H1 (cell line): ENCODE measurements at regions not wholly inside any gene's neighbourhood (a gene's known extent, or its start where the extent isn't known, plus 50 kb on each side); places are given as distances from the start of the nearest gene placed in this dataset.

Experiments used
- CTCF ChIA-PET: fragments of 300-600 bp; sonication (Branson Sonifier 250); formaldehyde crosslinking; loops from one replicate; lab custom pipeline; 2021; ENCODE audit not compliant: partially characterized antibody; lab: Charles Lee
- POLR2A ChIA-PET: fragments of 300-600 bp; sonication (Branson Sonifier 250); formaldehyde crosslinking; loops from one replicate; lab custom pipeline; 2021; ENCODE audit warnings: inconsistent platforms; ENCODE audit not compliant: partially characterized antibody; lab: Charles Lee
- DNase-seq, 2 experiments: peaks; one replicate each; pipeline versions ENCODE4 v3.0.0 to v3.0.0-alpha.2; 2010 to 2022; ENCODE audit warnings: low spot score in 2 of 2, low read depth in 1 of 2, mixed read lengths in 1 of 2
- FAIRE-seq: peaks from 2 replicates; lab custom pipeline; 2011; peaks lifted over from hg19 to GRCh38; lab: Jason Lieb, UNC
- H2AFZ ChIP-seq: 2 replicates; pipeline ENCODE4 v1.8.1; 2012; ENCODE audit warnings: low read length, inconsistent platforms
- H2AK5ac ChIP-seq: 2 replicates; pipeline ENCODE4 v1.6.1; 2013; ENCODE audit warnings: low read depth, low read length
- H2BK120ac ChIP-seq: replicated peaks from 2 replicates; pipeline ENCODE3; 2013; ENCODE audit warnings: low read depth, low read length, inconsistent platforms
- H2BK12ac ChIP-seq: 2 replicates; pipeline ENCODE4 v1.6.1; 2013; ENCODE audit warnings: low read depth, low read length
- H2BK15ac ChIP-seq: 2 replicates; pipeline ENCODE4 v1.6.1; 2013; ENCODE audit warnings: low read length
- H2BK20ac ChIP-seq: 2 replicates; pipeline ENCODE4 v1.6.1; 2013; ENCODE audit warnings: low read length
- H2BK5ac ChIP-seq: 2 replicates; pipeline ENCODE4 v1.6.1; 2013; ENCODE audit warnings: low read depth, low read length
- H3K14ac ChIP-seq: 2 replicates; pipeline ENCODE4 v1.6.1; 2013; ENCODE audit warnings: inconsistent platforms; ENCODE audit not compliant: insufficient read length
- H3K18ac ChIP-seq: 2 replicates; pipeline ENCODE4 v1.6.1; 2013; ENCODE audit warnings: low read length; ENCODE audit errors: extremely low read depth
- H3K23ac ChIP-seq: 2 replicates; pipeline ENCODE4 v1.6.1; 2013; ENCODE audit warnings: inconsistent platforms; ENCODE audit not compliant: insufficient read length
- H3K23me2 ChIP-seq: 2 replicates; pipeline ENCODE4 v1.6.1; 2013; ENCODE audit warnings: low read depth, low read length
- H3K27ac ChIP-seq: 2 replicates; pipeline ENCODE4 v1.6.1; 2011; ENCODE audit warnings: low read depth, low read length, inconsistent platforms
- H3K27me3 ChIP-seq, 4 experiments: replicated peaks in 1 of 4; 1 replicate in 1 of 4; 2 replicates in 3 of 4; pipeline versions ENCODE4 v1.6.1 to v1.8.1; 2011 to 2013; ENCODE audit warnings: low read length in 3 of 4, mild to moderate bottlenecking in 3 of 4, inconsistent platforms in 2 of 4, mixed read lengths in 2 of 4, moderate library complexity in 1 of 4; ENCODE audit not compliant: control insufficient read depth in 3 of 4, insufficient read depth in 3 of 4; ENCODE audit errors: extremely low read depth in 1 of 4
- H3K36me3 ChIP-seq, 4 experiments: 2 replicates each; pipeline versions ENCODE4 v1.6.1 to v1.8.1; 2011 to 2013; ENCODE audit warnings: mild to moderate bottlenecking in 4 of 4, low read length in 3 of 4, moderate library complexity in 2 of 4, control low read depth in 1 of 4, inconsistent platforms in 1 of 4; ENCODE audit not compliant: insufficient read depth in 4 of 4, control insufficient read depth in 2 of 4
- H3K4ac ChIP-seq: replicated peaks from 2 replicates; pipeline ENCODE3; 2013; ENCODE audit warnings: low read length, low read depth, mixed read lengths, inconsistent platforms; ENCODE audit not compliant: insufficient read length
- H3K4me1 ChIP-seq, 4 experiments: replicated peaks in 1 of 4; 1 replicate in 1 of 4; 2 replicates in 3 of 4; pipeline versions ENCODE4 v1.6.1 to v1.8.1; 2011 to 2013; ENCODE audit warnings: low read length in 3 of 4, inconsistent platforms in 2 of 4, mixed read lengths in 1 of 4; ENCODE audit not compliant: insufficient read depth in 4 of 4, control insufficient read depth in 3 of 4
- H3K4me2 ChIP-seq, 2 experiments: 2 replicates each; pipeline versions ENCODE4 v1.6.1 to v1.8.1; 2011 to 2013; ENCODE audit warnings: low read depth in 2 of 2, low read length in 2 of 2, control low read depth in 1 of 2, inconsistent platforms in 1 of 2, mild to moderate bottlenecking in 1 of 2; ENCODE audit not compliant: insufficient read depth in 1 of 2
- H3K4me3 ChIP-seq, 4 experiments: fragments of 200-600, 300-600 bp in 1 of 4; sonication (generic), shearing (Covaris generic), sonication (Bioruptor Twin) in 1 of 4; 2 replicates each; pipeline versions ENCODE4 v1.5.1 to v1.8.1; 2011 to 2016; ENCODE audit warnings: low read length in 4 of 4, low read depth in 3 of 4, control low read depth in 2 of 4, inconsistent platforms in 2 of 4, mild to moderate bottlenecking in 2 of 4, mixed read lengths in 1 of 4, moderate library complexity in 1 of 4; ENCODE audit not compliant: insufficient read depth in 2 of 4; ENCODE audit errors: extremely low read depth in 1 of 4
- H3K56ac ChIP-seq: replicated peaks from 2 replicates; pipeline ENCODE3; 2013; ENCODE audit warnings: low read depth, mild to moderate bottlenecking, mixed read lengths, low read length, inconsistent platforms; ENCODE audit not compliant: insufficient read length
- H3K79me1 ChIP-seq: 2 replicates; pipeline ENCODE4 v1.6.1; 2013; ENCODE audit warnings: low read depth, low read length, control low read depth
- H3K79me2 ChIP-seq, 2 experiments: 2 replicates each; pipeline versions ENCODE4 v1.6.1 to v1.8.1; 2012 to 2013; ENCODE audit warnings: low read length in 2 of 2, mild to moderate bottlenecking in 2 of 2, inconsistent platforms in 1 of 2; ENCODE audit not compliant: insufficient read depth in 2 of 2, control insufficient read depth in 1 of 2
- H3K9ac ChIP-seq, 4 experiments: replicated peaks in 1 of 4; 1 replicate in 1 of 4; 2 replicates in 3 of 4; pipeline versions ENCODE4 v1.6.1 to v1.8.1; 2011 to 2013; ENCODE audit warnings: low read depth in 3 of 4, low read length in 3 of 4, control low read depth in 2 of 4, mild to moderate bottlenecking in 2 of 4, moderate library complexity in 2 of 4, inconsistent platforms in 1 of 4; ENCODE audit errors: extremely low read depth in 1 of 4
- H3K9me3 ChIP-seq, 2 experiments: 2 replicates each; pipeline versions ENCODE4 v1.6.1 to v1.8.1; 2012 to 2013; ENCODE audit warnings: mild to moderate bottlenecking in 2 of 2, moderate library complexity in 2 of 2, control low read depth in 1 of 2, inconsistent platforms in 1 of 2, low read depth in 1 of 2, low read length in 1 of 2, mixed read lengths in 1 of 2; ENCODE audit not compliant: insufficient read depth in 2 of 2
- H4K20me1 ChIP-seq, 2 experiments: replicated peaks in 1 of 2; 2 replicates each; pipeline versions ENCODE3 to v1.8.1; 2011 to 2013; ENCODE audit warnings: inconsistent platforms in 2 of 2, low read length in 2 of 2, mild to moderate bottlenecking in 1 of 2; ENCODE audit not compliant: insufficient read depth in 2 of 2, control insufficient read depth in 1 of 2
- H4K5ac ChIP-seq: 2 replicates; pipeline ENCODE4 v1.6.1; 2013; ENCODE audit warnings: low read length, low read depth, mixed read lengths, inconsistent platforms; ENCODE audit not compliant: insufficient read length
- H4K8ac ChIP-seq: 2 replicates; pipeline ENCODE4 v1.8.0; 2013; ENCODE audit warnings: mild to moderate bottlenecking, moderate library complexity, low read length, inconsistent platforms; ENCODE audit not compliant: insufficient read depth; ENCODE audit errors: extremely low read depth
- H4K91ac ChIP-seq: replicated peaks from 2 replicates; pipeline ENCODE3; 2013; ENCODE audit warnings: low read length, mixed read lengths, inconsistent platforms; ENCODE audit not compliant: insufficient read length
- ATF2 ChIP-seq: IDR thresholded peaks from 2 replicates; pipeline ENCODE4 v1.6.1; 2012; ENCODE audit warnings: low read length, inconsistent platforms
- BACH1 ChIP-seq: IDR thresholded peaks from 2 replicates; pipeline ENCODE4 v1.6.1; 2012; ENCODE audit warnings: low read length, improper control_type of control experiment
- CREB1 ChIP-seq: IDR thresholded peaks from 2 replicates; pipeline ENCODE4 v1.6.1; 2012; ENCODE audit warnings: inconsistent platforms
- EGR1 ChIP-seq: IDR thresholded peaks from 2 replicates; pipeline ENCODE4 v1.6.1; 2011; ENCODE audit warnings: low read depth, low read length, borderline replicate concordance
- EZH2 ChIP-seq: fragments of 200-600 bp; sonication (generic); IDR thresholded peaks from 2 replicates; pipeline ENCODE4 v1.7.1; 2012; ENCODE audit warnings: low read depth, mild to moderate bottlenecking, moderate library complexity, low read length, inconsistent platforms; ENCODE audit not compliant: severe bottlenecking
- HDAC2 ChIP-seq, 2 experiments: fragments of 300-600 bp in 1 of 2; sonication (generic) in 1 of 2; IDR thresholded peaks; 2 replicates each; pipeline ENCODE4 v1.6.1; 2011 to 2012; ENCODE audit warnings: low read depth in 2 of 2, low read length in 2 of 2, mild to moderate bottlenecking in 2 of 2, moderate library complexity in 2 of 2, borderline replicate concordance in 1 of 2, inconsistent platforms in 1 of 2
- JUN ChIP-seq: IDR thresholded peaks from 2 replicates; pipeline ENCODE4 v1.6.1; 2011; ENCODE audit warnings: low read depth, mild to moderate bottlenecking, improper control_type of control experiment, low read length
- NANOG ChIP-seq: IDR thresholded peaks from 2 replicates; pipeline ENCODE4 v1.6.1; 2011; ENCODE audit warnings: low read length, low read depth, mild to moderate bottlenecking, inconsistent platforms; ENCODE audit not compliant: insufficient read depth, poor library complexity, severe bottlenecking
- PHF8 ChIP-seq: fragments of 200-600 bp; sonication (generic); conservative IDR thresholded peaks from 2 replicates; pipeline ENCODE4 v1.7.1; 2012; ENCODE audit warnings: low read depth, mild to moderate bottlenecking, inconsistent platforms, low read length, moderate library complexity
- RXRA ChIP-seq: IDR thresholded peaks from 2 replicates; pipeline ENCODE4 v1.6.1; 2011; ENCODE audit warnings: low read depth, mild to moderate bottlenecking, low read length, moderate library complexity; ENCODE audit not compliant: insufficient read depth
- SIX5 ChIP-seq: IDR thresholded peaks from 2 replicates; pipeline ENCODE4 v1.6.1; 2011; ENCODE audit warnings: mild to moderate bottlenecking, low read depth, low read length
- TAF7 ChIP-seq: optimal IDR thresholded peaks from 2 replicates; pipeline ENCODE3; 2011; ENCODE audit warnings: low read depth, mild to moderate bottlenecking, inconsistent platforms, low read length, moderate library complexity, borderline replicate concordance
- WGBS, 2 experiments: shearing (Covaris generic) in 1 of 2; methylation state at CpG; one replicate each; pipeline versions ENCODE4 v1.1.6 to v1.1.7; 2013 to 2015; ENCODE audit warnings: low lambda C conversion rate in 2 of 2, mixed read lengths in 2 of 2, inconsistent platforms in 1 of 2, low coverage in 1 of 2, missing lambda C conversion rate in 1 of 2; ENCODE audit not compliant: insufficient replicate concordance in 2 of 2, insufficient coverage in 1 of 2, insufficient read length in 1 of 2; ENCODE audit errors: extremely low coverage in 1 of 2, missing lambda C conversion rate in 1 of 2; 5-methylcytosine and 5-hydroxymethylcytosine counted together

- peak in 1 of 2 experiments; percentile 27 for DNase-seq
- H3K18ac ChIP-seq = no peak overlapping the region; the same call in 1 of the 2 replicates
- no peak overlapping the region for H4K8ac ChIP-seq
- no peak overlapping the region for H3K23ac ChIP-seq
- H3K36me3 ChIP-seq = no peaks in the 10 kb centered on the region
- H2BK5ac ChIP-seq = no peak overlapping the region; the same call in 1 of the 2 replicates
- no peaks in the 10 kb centered on the region for H3K27me3 ChIP-seq
- no peak overlapping the region for H2BK15ac ChIP-seq
- FAIRE-seq = no peak
- H3K4me3 ChIP-seq = peak overlapping the region in 1 of 4 experiments; percentile 17; a peak in 1 of 8 replicates
- no peaks in the 10 kb centered on the region for H4K20me1 ChIP-seq
- H3K4ac ChIP-seq = no peak overlapping the region
- no peak overlapping the region; the same call in 1 of the 2 replicates for H2BK12ac ChIP-seq
- H4K5ac ChIP-seq = no peak overlapping the region
- WGBS, 2 experiments = 13% methylated on average over 4 of the region's 4 CpGs; no CpG with 5 or more reads in 1 of the 2 experiments
- no peak overlapping the region for H2BK20ac ChIP-seq
- H3K56ac ChIP-seq = no peak overlapping the region
- H3K4me1 ChIP-seq = peaks cover 0 to 5% (median 0%) of the 10 kb centered on the region in 4 experiments; a peak in 2 of 7 replicates
- no peak overlapping the region for H3K27ac ChIP-seq
- H3K9me3 ChIP-seq = no peaks in the 10 kb centered on the region
- ChIA-PET POLR2A (interaction anchor here (1.1 kb wide), 1 partner anchor 9 kb away, joined by 3 read pairs; no protein-coding TSS in a partner anchor), CTCF (interaction anchor here (1.0 to 2.8 kb wide), 2 partner anchors 10 to 662 kb away, joined by 3 to 9 read pairs; no protein-coding TSS in a partner anchor)
- no peaks in the 10 kb centered on the region for H3K79me2 ChIP-seq
- H2BK120ac ChIP-seq = no peak overlapping the region
- H3K23me2 ChIP-seq = no peaks in the 10 kb centered on the region
- H4K91ac ChIP-seq = no peak overlapping the region
- H2AFZ ChIP-seq = no peak overlapping the region
- no peak overlapping the region for H3K9ac ChIP-seq
- no peak overlapping the region for H2AK5ac ChIP-seq
- peak overlapping the region; percentile 54 for H3K4me2 ChIP-seq
- H3K79me1 ChIP-seq = no peaks in the 10 kb centered on the region
- no peak overlapping the region for H3K14ac ChIP-seq
- TF ChIP-seq EZH2 (no peak), HDAC2 (IDR thresholded peaks at IDR 0.05; ENCODE audit: borderline replicate concordance in 1 of 2, low read depth in 2 of 2, low read length in 2 of 2) (no peak), NANOG (no peak), TAF7 (no peak), JUN (no peak), RXRA (no peak), PHF8 (no peak), CREB1 (no peak), EGR1 (no peak), ATF2 (no peak), BACH1 (no peak), SIX5 (no peak)
These were observed 107.2 kb upstream of the NALF2 start for GRCh38 chrX:69396916-69397315.
